Skin epidermis (tissue), 12 donors: ENCODE measurements at regions not wholly inside any gene's neighbourhood (a gene's known extent, or its start where the extent isn't known, plus 50 kb on each side); places are given as distances from the start of the nearest gene placed in this dataset.
A peak's percentile ranks its signal among the peaks of the same experiment; 100 is the strongest.

ENCODE experiments used
- H3K27ac ChIP-seq, 21 experiments: fragments of 200-600 bp; sonication (generic) in 11 of 21; one replicate each; pipeline ENCODE4 v1.5.0; 2020; ENCODE audit warnings: mild to moderate bottlenecking in 3 of 21, inconsistent platforms in 2 of 21, moderate library complexity in 2 of 21
- H3K4me3 ChIP-seq, 7 experiments: fragments of 200-600 bp; sonication (generic) in 2 of 7; one replicate each; pipeline ENCODE4 v1.5.0; 2020; ENCODE audit warnings: inconsistent platforms in 2 of 7, mild to moderate bottlenecking in 2 of 7, moderate library complexity in 1 of 7

GRCh38 chr3:16122661-16123060 is 51.8 kb upstream of the GALNT15 start:
- Histone ChIP-seq H3K4me3 (no peak overlapping the region), H3K27ac (peak overlapping the region in 5 of 21 experiments; percentile 8 to 61 (median 21))

DNA sequence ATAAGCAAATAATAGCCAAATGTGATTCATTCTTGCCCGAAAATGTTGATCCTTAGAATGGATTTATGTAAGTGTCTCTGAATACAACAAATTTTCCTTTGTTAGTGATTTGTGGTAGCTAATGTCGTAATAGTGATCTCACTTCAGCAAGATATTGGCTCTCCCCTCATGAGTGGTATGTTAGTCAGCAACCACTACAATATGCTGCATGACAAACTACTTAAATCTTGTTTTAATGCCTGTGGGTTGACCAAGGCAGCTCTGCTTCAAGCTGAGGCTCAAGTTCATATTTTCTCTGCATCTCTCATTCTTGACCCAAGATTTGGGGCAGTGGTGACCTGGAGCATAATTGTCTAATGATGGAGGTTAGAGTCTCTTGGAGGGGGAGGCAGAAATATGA is 49.8 kb upstream of the GALNT15 start:
- H3K4me3 ChIP-seq, result no peak overlapping the region

More for the DNA sequence above, 49.8 kb upstream of the GALNT15 start:
- peak overlapping the region in 3 of 21 experiments; percentile 42 to 71 (median 52) for H3K27ac ChIP-seq
